CD1c-positive myeloid dendritic cell (primary cell): ENCODE measurements at regions not wholly inside any gene's neighbourhood (a gene's known extent, or its start where the extent isn't known, plus 50 kb on each side); places are given as distances from the start of the nearest gene placed in this dataset.
A peak's percentile ranks its signal among the peaks of the same experiment; 100 is the strongest.

Experiments
- DNase-seq: peaks from one replicate; pipeline ENCODE4 v3.0.0-alpha.2; 2016; ENCODE audit errors: extremely low spot score

DNA sequence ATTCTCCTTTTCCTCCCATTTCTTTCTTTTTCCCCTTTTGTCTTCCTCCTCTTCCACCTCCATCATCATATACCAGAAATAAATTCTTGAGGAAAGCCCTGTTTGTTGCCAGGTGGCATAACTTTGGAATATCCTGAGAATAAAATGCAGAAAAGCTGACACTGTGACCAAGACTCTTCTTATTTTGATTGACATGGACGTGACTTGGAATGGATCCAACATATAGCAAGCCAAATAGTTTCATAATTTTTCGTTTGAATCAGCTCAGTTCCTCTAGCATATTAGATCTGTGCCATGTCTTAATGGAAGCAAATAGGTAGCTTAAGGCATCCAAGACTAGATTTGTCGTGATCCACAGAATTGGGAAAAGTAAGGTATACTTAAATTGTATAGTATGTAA lies 354.7 kb upstream of the FIGN start:
- DNase-seq: no peak

GRCh38 chr2:164084066-164084465 lies 348.3 kb upstream of the FIGN start:
- no peak for DNase-seq

- DNase-seq: no peak
Observed at GRCh38 chr2:164080486-164080885, 344.7 kb upstream of the FIGN start.

- DNase-seq: no peak
Observed at GRCh38 chr2:164079258-164079657, 343.4 kb upstream of the FIGN start.

- DNase-seq: no peak
Observed at GRCh38 chr2:164078421-164078820, 342.6 kb upstream of the FIGN start.

DNA sequence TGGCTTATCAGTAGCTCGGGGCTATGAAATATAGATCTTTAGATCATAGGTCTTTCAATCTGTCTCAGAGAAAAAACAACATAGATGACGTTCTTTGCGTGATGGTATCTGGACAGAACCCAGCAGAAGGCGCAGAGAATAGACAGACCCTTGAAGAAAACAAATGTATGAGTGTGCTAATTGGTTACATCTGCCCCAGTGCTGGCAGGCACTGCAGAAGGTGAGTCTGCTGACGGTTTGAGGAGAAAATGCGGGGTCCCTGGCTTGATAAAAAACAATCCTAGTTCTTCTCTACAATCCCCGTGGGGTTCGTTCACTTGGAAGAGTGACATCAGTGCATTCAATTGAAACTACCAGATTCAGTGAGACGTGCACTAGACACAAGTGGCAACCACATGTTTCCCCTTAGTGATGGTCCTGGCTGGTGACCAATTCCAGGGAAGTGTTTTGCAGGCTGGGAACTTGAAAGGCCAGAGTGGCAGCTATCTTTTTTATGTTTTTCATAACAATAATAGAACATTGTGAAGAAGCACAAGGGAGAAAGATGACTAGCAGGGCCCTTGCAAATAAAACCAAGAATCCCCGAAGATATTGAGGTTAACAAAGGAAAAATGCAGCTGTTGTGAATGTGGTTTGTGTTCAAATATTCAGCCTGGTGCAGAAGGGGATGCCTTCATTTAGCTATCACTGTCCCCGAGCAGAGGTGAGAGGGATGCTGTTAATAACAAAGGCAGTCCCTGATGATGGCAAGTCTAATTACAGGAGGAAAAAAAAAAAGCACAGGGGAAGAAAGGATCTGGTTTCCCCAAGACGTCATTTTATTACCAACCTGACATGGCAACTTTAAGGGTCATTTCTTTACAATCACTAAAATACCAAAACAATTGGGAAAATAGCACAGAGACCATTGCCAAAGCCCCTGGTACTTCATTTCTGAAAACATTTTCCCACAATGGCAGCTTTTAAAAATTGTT lies 337.6 kb upstream of the FIGN start:
- no peak for DNase-seq

GRCh38 chr2:164069540-164069939 lies 333.7 kb upstream of the FIGN start:
- no peak for DNase-seq

- no peak for DNase-seq
Observed at GRCh38 chr2:164068063-164068462, 332.3 kb upstream of the FIGN start.

GRCh38 chr2:164066095-164066494 lies 330.3 kb upstream of the FIGN start:
- no peak for DNase-seq

GRCh38 chr2:164065038-164065437 lies 329.2 kb upstream of the FIGN start:
- no peak for DNase-seq

DNA sequence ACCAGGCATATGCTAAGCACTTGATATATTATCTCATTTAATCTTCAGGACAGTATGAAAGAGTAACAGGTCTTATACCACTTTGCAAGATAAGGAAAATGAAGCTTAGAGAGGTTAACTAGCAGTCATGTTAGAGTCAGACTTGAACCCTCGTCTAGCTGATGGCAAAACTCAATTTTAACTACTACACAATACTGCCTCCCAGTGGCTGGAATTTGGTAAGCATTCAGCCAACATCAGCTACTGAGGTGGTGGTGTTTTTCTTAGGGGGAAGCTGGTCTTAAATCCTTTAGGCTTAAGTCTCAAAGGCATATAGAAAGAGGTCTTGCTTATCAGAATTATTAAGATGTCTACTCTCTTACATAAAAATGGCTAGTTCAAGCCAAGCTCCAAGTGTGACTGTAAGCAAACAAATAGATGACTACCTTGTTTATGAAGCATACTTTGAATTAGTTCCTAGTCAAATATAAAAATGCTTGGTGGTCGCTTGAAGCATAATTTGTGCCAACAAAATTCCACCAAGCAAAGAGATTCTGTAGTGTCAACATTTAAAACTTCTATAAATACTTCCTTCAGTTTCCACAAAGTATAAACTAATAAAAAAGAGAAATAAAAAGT lies 325.4 kb upstream of the FIGN start:
- peak; percentile 46 for DNase-seq

DNA sequence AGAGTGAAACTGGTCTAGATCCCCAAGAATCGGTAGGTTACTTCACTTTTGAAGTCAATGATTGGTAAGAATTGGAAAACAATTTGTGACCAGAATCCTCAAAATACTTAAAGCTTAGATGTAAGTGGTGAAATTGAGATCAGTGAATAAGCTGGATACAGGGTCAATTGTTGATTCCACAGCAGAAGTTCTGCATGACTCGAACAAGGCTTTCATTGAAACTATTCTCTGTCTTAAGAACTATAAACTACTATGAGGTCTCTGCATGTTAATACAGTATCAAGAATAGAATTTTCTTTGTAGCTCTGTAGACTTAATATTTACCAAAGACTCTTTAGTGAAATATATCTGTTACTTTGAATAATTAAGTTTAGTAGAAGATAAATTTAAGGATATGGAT lies 324.2 kb upstream of the FIGN start:
- no peak for DNase-seq

- no peak for DNase-seq
Observed at GRCh38 chr2:164055623-164056022, 319.8 kb upstream of the FIGN start.

DNA sequence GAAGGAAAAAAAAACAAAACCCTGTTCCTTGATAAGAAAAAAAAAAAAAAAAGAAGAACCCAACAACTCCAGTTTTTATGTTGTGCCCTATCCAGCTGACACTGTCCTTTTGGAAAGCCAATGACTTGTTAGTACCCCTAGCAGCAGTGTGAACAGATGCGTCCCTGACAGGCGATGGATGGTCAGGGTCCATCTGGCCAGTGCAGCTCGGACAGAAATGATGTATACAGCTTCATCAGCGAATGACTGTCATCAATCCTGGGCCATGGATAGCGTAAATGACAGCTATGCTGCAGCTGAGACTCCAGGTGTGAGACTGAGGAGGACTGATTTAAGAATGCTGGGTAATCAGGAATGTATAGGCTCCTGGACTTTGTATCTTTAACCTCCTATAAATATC lies 318.8 kb upstream of the FIGN start:
- DNase-seq: no peak

GRCh38 chr2:164053021-164053420 lies 317.2 kb upstream of the FIGN start:
- DNase-seq: no peak

DNA sequence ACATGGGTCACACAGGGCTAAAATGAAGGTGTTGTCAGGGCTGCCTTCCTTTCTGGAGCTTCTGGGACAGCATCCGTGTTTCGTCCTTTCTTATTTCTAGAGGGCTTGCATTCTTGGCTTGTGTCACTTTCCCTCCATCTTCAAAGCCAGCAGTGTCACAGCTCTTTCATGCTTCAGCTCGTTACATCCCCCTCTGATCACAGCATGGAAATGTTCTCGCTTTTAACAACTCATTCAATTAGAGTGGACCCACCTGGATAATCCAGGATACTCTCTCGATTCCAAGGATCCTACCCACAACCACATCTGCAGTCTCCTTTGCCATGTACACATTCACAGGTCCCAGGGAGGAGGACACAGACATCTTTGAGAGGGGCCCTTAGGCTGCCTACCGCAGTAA lies 316.2 kb upstream of the FIGN start:
- no peak for DNase-seq

DNA sequence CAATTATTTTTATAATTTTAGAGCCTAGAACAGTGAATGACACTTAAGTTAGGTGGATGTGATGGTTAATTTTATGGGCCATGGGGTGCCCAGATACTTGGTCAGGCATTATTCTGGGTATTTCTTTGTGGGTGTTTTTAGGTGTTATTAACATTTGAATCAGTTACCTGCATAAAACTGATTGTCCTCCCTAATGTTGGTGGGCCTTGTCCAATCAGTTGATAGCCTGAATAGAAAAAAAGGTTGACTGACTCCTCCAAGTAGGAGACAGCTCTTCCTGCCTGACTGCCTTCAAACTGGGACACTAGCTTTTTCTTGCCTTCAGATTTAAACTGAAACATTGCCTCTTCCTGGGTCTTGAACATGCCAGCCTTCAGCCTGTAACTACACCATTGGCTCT lies 312.9 kb upstream of the FIGN start:
- no peak for DNase-seq

GRCh38 chr2:164046040-164046439 lies 310.2 kb upstream of the FIGN start:
- DNase-seq: no peak

DNA sequence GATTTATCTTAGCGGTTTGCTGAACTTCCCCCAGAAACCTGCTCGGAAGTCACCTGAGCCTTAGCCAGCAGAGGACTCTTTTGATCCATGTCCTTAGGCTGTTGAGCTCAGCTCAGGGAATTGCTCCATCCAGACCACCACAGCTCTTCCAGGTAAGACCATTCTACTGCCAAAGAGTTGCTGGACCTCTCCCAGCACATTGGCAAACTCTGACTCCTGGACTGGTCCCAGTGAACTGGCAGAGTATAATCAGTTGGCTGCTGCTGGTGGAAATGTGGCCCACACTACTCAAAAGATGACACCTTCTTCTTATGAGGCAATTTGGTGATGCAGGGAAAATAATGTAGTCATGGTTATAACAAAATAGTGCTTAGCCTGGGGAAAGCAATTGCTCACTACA lies 308.8 kb upstream of the FIGN start:
- no peak for DNase-seq

- DNase-seq: no peak
Observed at GRCh38 chr2:164039270-164039669, 303.5 kb upstream of the FIGN start.

GRCh38 chr2:164032995-164033394 lies 297.2 kb upstream of the FIGN start:
- no peak for DNase-seq

DNA sequence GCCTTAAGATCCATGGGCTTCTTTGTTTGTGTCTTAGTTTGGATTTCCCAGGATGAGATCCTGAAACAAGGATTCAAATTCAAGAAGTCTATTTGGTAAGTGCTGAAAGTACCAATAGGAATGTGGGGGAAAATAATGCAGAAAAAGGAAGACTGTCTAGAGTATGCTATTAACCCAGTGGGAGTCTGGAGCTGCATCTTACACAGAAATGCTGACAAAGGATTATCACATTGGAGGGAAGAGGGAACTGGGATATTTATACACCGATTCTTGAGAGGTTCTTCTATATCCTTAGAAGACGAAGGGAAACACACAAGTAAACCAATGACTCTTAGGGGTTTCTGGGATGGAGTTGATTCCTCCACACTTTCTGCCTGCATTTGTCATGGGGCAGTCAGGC lies 294.8 kb upstream of the FIGN start:
- no peak for DNase-seq

DNA sequence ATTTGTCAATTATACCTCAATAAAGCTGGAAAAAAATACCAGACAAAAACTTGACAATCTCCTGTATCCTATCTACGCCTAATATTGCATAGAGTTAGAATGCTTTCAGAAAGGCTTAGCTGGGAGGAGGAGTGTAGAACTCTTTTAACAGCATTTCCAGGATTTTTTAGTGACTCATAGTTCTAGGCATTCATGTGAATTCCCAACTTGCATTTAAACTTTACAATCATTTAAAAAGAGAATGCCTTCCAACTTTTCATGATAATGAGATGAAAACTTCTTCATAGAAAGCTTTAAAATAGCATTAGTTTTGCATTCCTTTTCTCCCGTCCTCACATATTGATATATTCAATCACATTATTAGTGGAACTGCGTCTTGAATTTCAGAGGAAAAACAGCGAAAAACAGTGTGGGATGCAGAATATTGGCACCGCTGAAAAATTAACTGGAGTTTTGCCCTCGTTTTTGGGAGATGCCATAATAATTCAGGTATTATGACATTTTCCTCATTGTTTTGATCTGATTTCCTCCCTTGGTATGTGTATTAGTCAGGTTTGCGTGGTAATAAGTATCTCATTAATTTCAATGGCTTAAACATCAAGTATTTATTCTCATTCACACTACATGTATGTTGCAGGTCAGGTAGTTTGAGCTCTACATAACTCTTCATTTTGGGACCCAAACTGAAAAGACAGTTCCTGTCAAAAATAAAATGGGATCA lies 293.2 kb upstream of the FIGN start:
- no peak for DNase-seq
